ENCODE measurements at regions not wholly inside any gene's neighbourhood (a gene's known extent, or its start where the extent isn't known, plus 50 kb on each side); places are given as distances from the start of the nearest gene placed in this dataset.

DNA sequence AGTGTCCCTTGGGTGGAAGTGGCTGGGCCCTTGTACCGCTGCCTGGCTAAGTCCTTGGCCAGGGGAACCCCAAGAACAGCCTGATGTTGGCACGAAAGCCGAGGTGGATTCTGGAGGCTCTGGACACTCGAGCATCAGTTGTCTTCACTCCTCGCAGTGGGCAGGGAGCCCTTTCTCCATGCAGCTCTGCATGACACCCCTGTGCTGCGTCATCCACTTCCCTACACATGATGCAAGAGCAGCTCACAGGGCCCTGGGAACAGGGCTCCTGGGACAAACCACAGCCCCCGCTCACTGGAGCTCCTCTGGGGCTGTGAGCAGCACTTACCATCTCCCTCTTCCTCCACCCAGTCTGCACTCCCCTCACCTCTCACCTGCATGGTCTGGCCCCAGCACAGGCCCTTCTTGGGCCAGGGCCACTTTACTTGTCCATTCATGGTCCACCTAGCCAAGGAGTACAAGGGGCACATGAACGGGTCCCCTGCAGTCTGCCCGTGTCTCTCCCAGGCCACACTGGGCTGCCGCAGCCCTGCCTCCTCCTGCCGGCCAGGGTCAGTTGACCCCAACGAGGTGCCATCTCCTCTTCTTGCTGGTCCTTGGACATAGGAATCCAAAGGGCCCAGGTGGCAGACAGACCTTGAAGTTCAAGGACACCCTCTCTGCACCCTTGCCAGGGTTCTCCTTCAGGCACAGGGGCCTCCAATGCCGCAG, 66.5 kb downstream of the IGF2 start:
- POLR2A ChIA-PET = interaction anchor here (0.9 to 1.3 kb wide), 2 partner anchors 82 to 84 kb away, joined by 3 to 5 read pairs; no protein-coding TSS in a partner anchor
- ATAC-seq = peak; percentile 42

More for the DNA sequence above, 66.5 kb downstream of the IGF2 start:
- Histone ChIP-seq H3K4me2 (ENCODE audit: low read depth, low read length) (no peak overlapping the region), H3K4me1 (ENCODE audit: insufficient read depth, low read length) (peaks cover 31% of the 10 kb centered on the region; the same call in 1 of the 2 replicates), H3K4me3 (replicated peaks in 1 of 3; ENCODE audit: insufficient read depth in 1 of 3, low read depth in 2 of 3, low read length in 3 of 3) (no peak overlapping the region), H3K36me3 (replicated peaks in 1 of 2; ENCODE audit: control insufficient read depth in 1 of 2, insufficient read depth in 2 of 2, low read length in 2 of 2) (no peaks in the 10 kb centered on the region), H3K9me3 (ENCODE audit: low read length) (no peaks in the 10 kb centered on the region), H3K9ac (ENCODE audit: insufficient read depth, low read depth, low read length) (no peak overlapping the region), H3K79me2 (ENCODE audit: insufficient read depth, low read length) (no peaks in the 10 kb centered on the region), H4K20me1 (ENCODE audit: insufficient read depth, low read length) (no peaks in the 10 kb centered on the region), H3K27me3 (ENCODE audit: control insufficient read depth in 1 of 2, insufficient read depth in 2 of 2, low read length in 2 of 2) (peaks cover 3 to 12% of the 10 kb centered on the region in 2 experiments; a peak in 4 of 5 replicates), H2AFZ (ENCODE audit: low read length) (no peak overlapping the region), H3K27ac (ENCODE audit: extremely low read length, insufficient read depth, low read length) (no peak overlapping the region)
- FAIRE-seq = no peak
- no TSS peak for BruUV-seq (replicated peaks)
- CTCF ChIA-PET (ENCODE audit: low intra/inter-chr PET ratio, low total read pairs) = no interaction called here
- intact Hi-C loops (cut with micrococcal nuclease; ENCODE audit: unreplicated experiment) = no loop called here
- WGBS (ENCODE audit: low lambda C conversion rate) = 23% methylated on average over 9 of the region's 13 CpGs
- in situ Hi-C loops (cut with HindIII; ENCODE audit: extremely low pct_ligation_motif_present, low pct_unique_long_range_greater_than_20kb) = no loop called here
- TF ChIP-seq ZFAT (CRISPR knock-in tag; conservative IDR thresholded peaks at IDR 0.05) (no peak), SOX5 (CRISPR knock-in tag; IDR thresholded peaks at IDR 0.05; ENCODE audit: borderline replicate concordance) (no peak), ZSCAN12 (CRISPR knock-in tag; IDR thresholded peaks at IDR 0.05) (no peak), ZFP36 (IDR thresholded peaks at IDR 0.05; ENCODE audit: borderline replicate concordance, low read depth, low read length, partially characterized antibody) (no peak), KDM1A (CRISPR knock-in tag; IDR thresholded peaks at IDR 0.05) (no peak), ZFX (CRISPR knock-in tag; IDR thresholded peaks at IDR 0.05; ENCODE audit: low read depth) (no peak), FOSL2 (CRISPR knock-in tag; IDR thresholded peaks at IDR 0.05) (0 out of 2 replicates have a peak, but pooled peaks have one; percentile 11), SMARCE1 (IDR thresholded peaks at IDR 0.05; ENCODE audit: borderline replicate concordance) (no peak), CCDC6 (CRISPR knock-in tag; IDR thresholded peaks at IDR 0.05) (no peak)
- TF ChIP-seq, protein P1, sequence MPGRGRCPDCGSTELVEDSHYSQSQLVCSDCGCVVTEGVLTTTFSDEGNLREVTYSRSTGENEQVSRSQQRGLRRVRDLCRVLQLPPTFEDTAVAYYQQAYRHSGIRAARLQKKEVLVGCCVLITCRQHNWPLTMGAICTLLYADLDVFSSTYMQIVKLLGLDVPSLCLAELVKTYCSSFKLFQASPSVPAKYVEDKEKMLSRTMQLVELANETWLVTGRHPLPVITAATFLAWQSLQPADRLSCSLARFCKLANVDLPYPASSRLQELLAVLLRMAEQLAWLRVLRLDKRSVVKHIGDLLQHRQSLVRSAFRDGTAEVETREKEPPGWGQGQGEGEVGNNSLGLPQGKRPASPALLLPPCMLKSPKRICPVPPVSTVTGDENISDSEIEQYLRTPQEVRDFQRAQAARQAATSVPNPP (CRISPR knock-in tag; IDR thresholded peaks at IDR 0.05) = no peak
- TF ChIP-seq, protein P2, sequence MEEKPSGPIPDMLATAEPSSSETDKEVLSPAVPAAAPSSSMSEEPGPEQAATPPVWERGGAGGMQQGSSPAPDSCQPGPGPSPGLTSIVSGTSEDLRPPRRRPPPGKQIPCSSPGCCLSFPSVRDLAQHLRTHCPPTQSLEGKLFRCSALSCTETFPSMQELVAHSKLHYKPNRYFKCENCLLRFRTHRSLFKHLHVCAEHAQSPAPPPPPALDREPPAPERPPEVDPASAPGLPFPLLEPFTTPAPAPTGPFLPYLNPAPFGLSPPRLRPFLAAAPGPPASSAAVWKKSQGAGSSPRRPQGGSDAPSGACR (CRISPR knock-in tag; IDR thresholded peaks at IDR 0.05) = no peak
- TF ChIP-seq, protein P3, sequence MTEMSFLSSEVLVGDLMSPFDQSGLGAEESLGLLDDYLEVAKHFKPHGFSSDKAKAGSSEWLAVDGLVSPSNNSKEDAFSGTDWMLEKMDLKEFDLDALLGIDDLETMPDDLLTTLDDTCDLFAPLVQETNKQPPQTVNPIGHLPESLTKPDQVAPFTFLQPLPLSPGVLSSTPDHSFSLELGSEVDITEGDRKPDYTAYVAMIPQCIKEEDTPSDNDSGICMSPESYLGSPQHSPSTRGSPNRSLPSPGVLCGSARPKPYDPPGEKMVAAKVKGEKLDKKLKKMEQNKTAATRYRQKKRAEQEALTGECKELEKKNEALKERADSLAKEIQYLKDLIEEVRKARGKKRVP (CRISPR knock-in tag; IDR thresholded peaks at IDR 0.05) = peak in 1 of 2 experiments; percentile 69; a peak in 2 of 4 replicates
- no peak for DNase-seq (ENCODE audit: low spot score)
